ENCODE measurements at regions not wholly inside any gene's neighbourhood (a gene's known extent, or its start where the extent isn't known, plus 50 kb on each side); places are given as distances from the start of the nearest gene placed in this dataset.

- no peak for DNase-seq (ENCODE audit: low read depth in 2 of 2)
Observed at GRCh38 chr3:117181222-117181621, 471.6 kb downstream of the TUSC7 start.

DNA sequence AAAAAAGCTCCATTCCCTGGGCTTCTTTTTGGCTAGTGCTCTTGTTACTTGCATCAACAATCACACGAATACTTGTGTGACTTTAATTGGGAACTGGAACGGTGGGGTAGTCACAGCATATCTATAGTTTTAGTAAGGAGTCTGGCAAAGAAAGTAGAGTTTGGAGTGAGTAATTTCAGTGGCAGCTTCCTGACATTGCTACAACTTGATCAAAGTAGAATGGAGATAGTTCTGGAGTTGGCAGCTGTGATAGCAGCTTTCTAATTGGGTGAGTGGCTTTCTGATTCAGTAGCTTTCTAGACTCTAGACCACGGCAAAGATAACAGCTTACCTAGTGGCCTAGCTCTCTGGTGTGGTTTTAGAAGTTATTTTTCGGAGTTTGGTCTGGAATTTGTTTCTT lies 475.0 kb downstream of the TUSC7 start:
- DNase-seq (ENCODE audit: low read depth in 2 of 2): no peak

- no peak for DNase-seq (ENCODE audit: low read depth in 2 of 2)
Observed at GRCh38 chr3:117191245-117191644, 481.7 kb downstream of the TUSC7 start.

GRCh38 chr3:117192888-117193287 lies 483.3 kb downstream of the TUSC7 start:
- no peak for DNase-seq (ENCODE audit: low read depth in 2 of 2)

- no peak for DNase-seq (ENCODE audit: low read depth in 2 of 2)
Observed at GRCh38 chr3:117193390-117193789, 483.8 kb downstream of the TUSC7 start.

- DNase-seq (ENCODE audit: low read depth in 2 of 2): no peak
Observed at GRCh38 chr3:117195034-117195433, 485.5 kb downstream of the TUSC7 start.

DNA sequence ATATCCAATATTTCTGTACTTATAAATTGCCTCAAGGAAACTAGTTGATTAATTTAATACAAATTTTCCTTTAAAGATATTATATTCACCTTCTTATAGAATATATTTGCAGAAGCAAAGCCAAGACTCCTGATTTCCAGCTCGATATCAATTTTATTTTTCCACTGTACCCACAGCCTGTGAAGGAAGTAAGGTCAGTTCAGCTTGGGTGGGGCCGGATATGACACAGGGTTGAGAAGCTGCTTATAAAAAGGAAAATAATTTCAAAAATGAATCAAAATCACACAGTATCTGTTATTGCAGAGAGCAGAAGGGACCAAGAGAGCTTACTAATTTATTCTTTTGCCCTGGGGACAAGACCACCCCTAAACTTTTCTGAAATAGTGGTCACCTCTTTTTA lies 491.4 kb downstream of the TUSC7 start:
- no peak for DNase-seq (ENCODE audit: low read depth in 2 of 2)

DNA sequence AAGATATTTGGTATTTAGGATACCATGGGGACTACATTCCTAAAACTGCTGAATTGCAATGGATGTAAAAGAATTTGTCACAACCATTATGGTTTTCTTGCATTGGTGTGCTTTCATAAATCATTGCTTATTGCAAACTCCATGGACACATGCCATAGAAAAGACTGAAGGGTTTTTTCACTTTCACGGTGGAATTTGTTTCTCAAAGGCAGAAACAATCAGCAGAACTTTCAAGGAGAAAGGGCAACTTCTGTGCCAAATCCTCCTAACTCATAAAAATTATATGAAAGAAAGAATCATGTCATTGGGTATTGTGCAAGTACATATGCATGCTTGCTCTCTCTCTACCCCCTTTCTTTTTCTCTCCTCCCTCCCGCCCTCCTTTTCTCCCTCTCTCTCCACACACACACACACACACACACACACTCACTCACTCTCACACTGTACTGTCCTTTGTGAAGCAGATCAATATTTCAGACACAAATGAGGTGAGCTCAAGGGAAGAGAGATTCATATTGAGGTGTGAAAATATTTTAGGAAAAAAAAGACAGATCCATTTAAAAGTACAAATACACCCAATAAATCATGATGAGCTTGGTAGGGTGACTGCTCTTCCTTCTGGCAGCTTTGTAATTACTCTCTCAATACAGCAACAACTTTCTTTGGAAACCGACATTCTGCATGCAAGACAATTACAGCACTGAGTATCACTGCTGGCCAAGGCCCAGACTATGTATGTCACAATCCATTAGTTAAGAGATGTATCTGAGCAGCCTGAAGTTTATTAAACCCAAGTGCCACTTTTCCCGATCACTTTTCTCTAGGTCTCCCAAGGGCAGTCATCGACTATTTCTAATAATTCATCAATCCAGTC lies 492.6 kb downstream of the TUSC7 start:
- no peak for DNase-seq (ENCODE audit: low read depth in 2 of 2)

GRCh38 chr3:117217355-117217754 lies 507.8 kb downstream of the TUSC7 start:
- no peak for DNase-seq (ENCODE audit: low read depth in 2 of 2)

DNA sequence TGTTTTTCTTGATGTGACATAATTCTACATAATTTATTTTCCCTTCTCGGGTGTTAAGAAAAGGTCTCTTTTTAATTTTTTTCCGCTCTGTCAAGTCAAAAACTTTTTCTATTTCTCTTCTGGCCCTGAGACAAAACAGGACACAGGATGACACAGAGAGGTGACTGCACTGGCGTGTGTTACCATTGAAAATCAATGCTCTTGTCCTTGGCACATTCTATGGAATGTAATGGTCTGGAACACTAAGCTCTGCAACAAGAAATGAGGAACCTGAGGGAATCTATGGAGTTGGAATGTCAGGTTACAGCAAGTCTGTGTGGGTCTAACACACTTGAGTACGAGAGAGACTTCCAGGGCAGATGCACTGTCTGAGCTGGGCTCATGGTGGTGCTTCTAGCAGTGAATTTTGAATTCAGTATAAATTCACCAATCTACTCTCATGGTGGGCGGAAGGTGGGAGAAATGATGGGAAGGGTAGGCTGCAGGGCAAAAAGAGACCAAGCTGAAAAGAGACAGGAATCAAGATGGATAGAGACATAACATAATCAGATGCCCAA lies 508.3 kb downstream of the TUSC7 start:
- no peak for DNase-seq (ENCODE audit: low read depth in 2 of 2)

DNA sequence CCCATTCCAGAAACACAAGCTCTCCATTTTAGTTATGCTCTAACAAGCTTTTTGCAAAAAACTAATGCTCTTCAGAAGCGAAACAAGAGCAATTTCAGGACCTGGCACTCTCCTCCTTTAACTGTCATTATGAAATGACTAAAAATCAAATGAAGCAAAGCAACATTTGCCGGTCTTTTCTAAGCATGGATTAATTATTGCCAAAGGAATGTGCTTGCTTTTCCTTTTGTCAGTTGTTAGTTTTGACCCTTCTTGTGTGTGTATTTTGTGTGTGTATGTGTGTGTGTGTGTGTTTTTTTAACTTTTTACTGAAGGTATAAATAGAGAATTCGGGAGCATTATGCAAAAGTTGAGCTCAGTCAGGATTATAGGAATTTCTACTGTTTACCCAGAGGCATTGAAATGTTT lies 509.1 kb downstream of the TUSC7 start:
- DNase-seq (ENCODE audit: low read depth in 2 of 2): no peak

- no peak for DNase-seq (ENCODE audit: low read depth in 2 of 2)
Observed at GRCh38 chr3:117219296-117219695, 509.7 kb downstream of the TUSC7 start.

DNA sequence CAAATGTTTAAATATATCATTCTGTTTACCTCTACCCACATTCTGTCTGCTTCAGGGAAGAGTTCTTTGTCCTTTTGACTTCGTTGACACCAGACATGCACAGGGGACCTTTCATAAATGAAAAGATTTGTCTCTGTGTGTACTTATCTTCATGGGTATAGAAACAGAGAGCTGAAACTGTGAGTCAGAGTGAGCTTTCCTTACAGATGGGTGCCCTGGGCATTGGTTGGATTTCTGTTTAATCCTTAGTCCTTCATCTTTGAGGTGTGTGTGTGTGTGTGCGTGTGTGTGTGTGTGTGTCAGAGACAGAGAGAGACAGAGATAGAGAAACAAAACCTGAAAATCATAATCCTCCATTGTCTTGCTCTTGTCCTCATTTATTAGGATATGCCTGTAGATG lies 517.4 kb downstream of the TUSC7 start:
- no peak for DNase-seq (ENCODE audit: low read depth in 2 of 2)

DNA sequence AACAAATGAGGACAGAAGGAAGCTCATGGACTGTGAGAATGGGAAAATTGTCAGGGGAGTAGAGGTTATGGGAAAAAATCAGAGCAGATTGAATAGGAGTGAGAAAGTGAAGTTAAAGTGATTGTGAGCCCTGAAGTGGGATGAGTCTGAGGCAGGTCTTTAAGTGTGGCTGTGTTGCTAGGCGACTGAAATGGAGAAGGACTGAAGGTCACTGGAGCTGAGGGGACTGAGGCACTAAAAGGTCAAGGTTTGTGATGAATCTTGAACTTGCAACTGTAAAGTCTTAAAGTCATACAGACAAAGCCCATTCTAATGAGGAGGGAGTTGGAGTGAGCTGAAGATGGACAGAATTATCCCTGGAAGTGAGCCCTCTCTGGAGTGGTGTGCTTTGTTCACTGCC lies 518.9 kb downstream of the TUSC7 start:
- DNase-seq (ENCODE audit: low read depth in 2 of 2): no peak

- no peak for DNase-seq (ENCODE audit: low read depth in 2 of 2)
Observed at GRCh38 chr3:117230924-117231323, 521.3 kb downstream of the TUSC7 start.

- no peak for DNase-seq (ENCODE audit: low read depth in 2 of 2)
Observed at GRCh38 chr3:117234331-117234730, 524.8 kb downstream of the TUSC7 start.

GRCh38 chr3:117235304-117235703 lies 525.7 kb downstream of the TUSC7 start:
- DNase-seq (ENCODE audit: low read depth in 2 of 2): no peak

DNA sequence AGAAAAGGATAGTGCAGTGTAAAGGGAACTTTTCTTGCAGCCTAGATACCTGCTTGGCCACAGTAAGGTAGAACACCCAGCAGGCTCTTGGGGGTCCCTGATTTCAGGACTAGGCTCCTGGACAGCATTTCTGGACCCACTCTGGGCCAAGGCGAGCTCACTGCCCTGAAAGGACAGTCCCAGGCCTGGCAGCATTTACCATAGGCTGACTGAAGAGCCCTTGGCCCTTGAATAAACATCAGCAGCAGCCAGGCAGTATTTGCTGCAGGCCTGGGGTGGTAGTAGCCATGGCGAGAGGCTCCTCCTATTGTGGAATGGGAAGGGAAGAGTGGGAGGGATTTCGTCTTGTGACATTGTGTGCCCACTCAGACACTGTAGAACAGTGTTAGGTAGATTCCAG lies 529.2 kb downstream of the TUSC7 start:
- no peak for DNase-seq (ENCODE audit: low read depth in 2 of 2)

DNA sequence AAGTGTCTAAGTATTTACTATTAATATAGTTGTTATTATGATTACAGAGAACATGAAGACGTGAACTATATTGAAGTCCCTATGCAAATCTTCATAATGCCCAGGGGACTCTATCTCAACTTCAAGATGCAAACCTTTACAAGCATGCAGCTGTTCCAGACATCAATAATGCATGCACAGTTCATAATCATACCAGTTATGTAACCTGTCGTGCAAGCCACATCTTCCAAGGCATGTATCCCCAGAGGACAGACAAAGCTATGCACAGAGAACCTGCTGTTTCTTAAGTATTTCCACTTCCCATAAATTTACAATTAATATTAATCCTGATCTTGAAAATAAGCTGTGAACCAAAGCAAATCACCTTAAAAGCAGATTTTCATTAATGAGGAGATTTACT lies 534.1 kb downstream of the TUSC7 start:
- no peak for DNase-seq (ENCODE audit: low read depth in 2 of 2)

- no peak for DNase-seq (ENCODE audit: low read depth in 2 of 2)
Observed at GRCh38 chr3:117246771-117247555, 537.4 kb downstream of the TUSC7 start.

DNA sequence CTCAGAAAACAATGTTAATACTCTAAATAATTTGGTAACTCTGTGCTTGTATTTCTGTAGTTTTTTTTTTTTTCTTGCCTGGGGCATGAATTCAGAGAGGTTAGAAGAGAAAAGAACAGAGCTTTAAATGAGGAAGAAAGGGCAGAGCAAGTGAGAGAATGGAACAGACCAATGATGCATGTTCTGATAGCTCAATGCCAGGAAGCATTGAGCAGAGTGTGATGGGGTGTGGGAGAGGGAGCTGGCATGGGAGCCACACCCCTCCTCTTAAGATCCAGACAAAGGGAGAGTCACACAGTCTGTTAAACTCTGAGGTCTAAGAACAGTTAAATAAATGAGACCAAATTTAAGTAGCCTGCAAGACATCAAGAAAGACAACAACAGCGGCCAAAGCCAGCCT lies 538.6 kb downstream of the TUSC7 start:
- no peak for DNase-seq (ENCODE audit: low read depth in 2 of 2)

- no peak for DNase-seq (ENCODE audit: low read depth in 2 of 2)
Observed at GRCh38 chr3:117252208-117252607, 542.6 kb downstream of the TUSC7 start.

DNA sequence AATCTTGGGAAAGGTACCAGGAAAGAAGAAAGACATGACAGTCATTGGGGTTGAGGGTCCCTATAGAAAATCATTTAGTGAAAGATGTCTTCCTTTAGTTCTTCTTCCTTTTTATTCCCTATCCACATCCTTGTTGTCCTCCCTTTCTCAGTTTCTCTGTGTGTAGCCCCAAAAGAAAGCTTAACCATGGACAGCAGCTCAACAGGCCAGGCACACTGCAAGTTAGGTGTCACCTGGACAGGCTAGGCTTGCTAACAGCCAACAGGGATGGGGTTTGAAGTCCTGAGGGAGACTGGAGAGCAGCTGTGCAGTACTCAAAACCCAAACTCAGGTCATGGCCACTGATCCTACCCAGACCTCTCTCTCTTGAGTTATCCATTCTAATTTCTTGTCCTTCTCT lies 543.1 kb downstream of the TUSC7 start:
- DNase-seq (ENCODE audit: low read depth in 2 of 2): no peak
